Heart right ventricle (tissue), 16 donors: ENCODE measurements at regions not wholly inside any gene's neighbourhood (a gene's known extent, or its start where the extent isn't known, plus 50 kb on each side); places are given as distances from the start of the nearest gene placed in this dataset.

ENCODE experiments used
- ATAC-seq, 8 donors: fragments of 200-7000 bp; cut with Tn5 transposase; one replicate each; pipeline ENCODE4 v1.9.1; 2020; ENCODE audit warnings: mild to moderate bottlenecking in 8 of 8, moderate library complexity in 8 of 8, moderate number of reproducible peaks in 1 of 8
- DNase-seq, 2 donors: peaks; one replicate each; pipeline ENCODE4 v3.0.0-alpha.2; 2020
- H3K27ac ChIP-seq, 10 donors: fragments of 200-600 bp; sonication (generic) in 2 of 10; one replicate each; pipeline versions ENCODE4 v1.5.0 to v1.8.0; 2020 to 2022; ENCODE audit warnings: mild to moderate bottlenecking in 3 of 10
- H3K27me3 ChIP-seq, 7 donors: fragments of 200-600 bp; one replicate each; pipeline ENCODE4 v1.8.0; 2021 to 2022; ENCODE audit warnings: mild to moderate bottlenecking in 2 of 7
- H3K36me3 ChIP-seq, 9 donors: fragments of 200-600 bp; sonication (generic) in 1 of 9; one replicate each; pipeline versions ENCODE4 v1.5.0 to v1.8.0; 2020 to 2022; ENCODE audit warnings: mild to moderate bottlenecking in 2 of 9
- H3K4me1 ChIP-seq, 9 donors: fragments of 200-600 bp; sonication (generic) in 1 of 9; one replicate each; pipeline versions ENCODE4 v1.5.0 to v1.8.0; 2020 to 2022; ENCODE audit warnings: mild to moderate bottlenecking in 4 of 9
- H3K4me3 ChIP-seq, 10 donors: fragments of 200-600 bp; sonication (generic) in 2 of 10; one replicate each; pipeline versions ENCODE4 v1.5.0 to v1.8.0; 2020 to 2022; ENCODE audit warnings: mild to moderate bottlenecking in 7 of 10, moderate library complexity in 2 of 10
- H3K9me3 ChIP-seq, 11 donors: fragments of 200-600 bp in 10 of 11; sonication (generic) in 2 of 11; one replicate each; pipeline versions ENCODE4 v1.5.0 to v1.8.0; 2013 to 2022; ENCODE audit warnings: mild to moderate bottlenecking in 2 of 11, control low read depth in 1 of 11, moderate library complexity in 1 of 11
- CTCF ChIP-seq, 9 donors: fragments of 200-600 bp; sonication (generic) in 2 of 9; IDR thresholded peaks; one replicate each; pipeline versions ENCODE4 v1.5.0 to v1.8.0; 2021 to 2022; ENCODE audit warnings: antibody characterized with exemption in 9 of 9, mild to moderate bottlenecking in 5 of 9, moderate library complexity in 1 of 9
- WGBS, 2 donors: extraction: QIAGEN DNeasy Blood & Tissue Kit; methylation state at CpG; one replicate each; pipeline ENCODE4 v1.1.7; 2013; ENCODE audit warnings: inconsistent platforms in 1 of 2; 5-methylcytosine and 5-hydroxymethylcytosine counted together
- intact Hi-C, 10 donors: fragments of 100-400 bp; cut with DNase I; formaldehyde crosslinking; loops; one replicate each; pipeline versions ENCODE4 v1.11.1 to v1.14.2; 2022
- donor health status: Arrhythmogenic right ventricular cardiomyopathy.
- donor health status: ischemic (EF 13 %, LVEDD 7.1; RV severe dilation, severe dysfunction).
- donor health status: healthy with polysubstance abuse.
- donor health status: DM: no; HTN: yes; CAD: no.
- donor health status: DM: no; HTN: no; CAD: no.
- donor health status: ischemic (EF 25% LVEDD 6.9; RV normal size, moderate dysfunction).
- donor health status: ischemic (EF 25% LVEDD 5.7; RV mildly dilated, moderate dysfunction).
- donor health status: healthy.
- donor health status: DM: yes; HTN: yes; CAD: no.
- donor health status: Ischemic cardiomyopathy.
- donor health status: ischemic (EF 35%, LVEDD 5.7; RV mildly dilated, moderate dysfunction).
- donor health status: nonischemic (EF 11% LVEDD 7.7; RV severe dilation, severe dysfunction).
- donor health status: DM: yes; HTN: yes; CAD: no.
- donor health status: PGD.
- donor health status: ischemic (EF 29% LVEDD 5.4; RV normal size, mild dysfunction).
- donor health status: nonischemic (EF 23%, LVEDD 6.1; RV moderate dilation, normal function).

- Histone ChIP-seq H3K27me3 (peaks cover 0 to 7% (median 0%) of the 10 kb centered on the region in 7 donors), H3K36me3 (no peaks in the 10 kb centered on the region), H3K27ac (peak overlapping the region in 7 of 10 donors; percentile 53 to 81 (median 66)), H3K4me1 (peaks cover 0 to 47% (median 17%) of the 10 kb centered on the region in 9 donors), H3K4me3 (no peak overlapping the region), H3K9me3 (no peaks in the 10 kb centered on the region)
- WGBS, 2 donors: 44 to 51% methylated on average over 10 of the region's 10 CpGs
- no peak for TF ChIP-seq CTCF (IDR thresholded peaks at IDR 0.05)
- no peak for DNase-seq
- intact Hi-C loops: no loop called here
- ATAC-seq: peak in 6 of 8 donors; percentile 2 to 22 (median 12)
Measured at GRCh38 chr1:181179279-181179986, 90.9 kb downstream of the IER5 start.

GRCh38 chr1:181179987-181180365 lies 91.5 kb downstream of the IER5 start:
- H3K4me3 ChIP-seq: no peak overlapping the region

GRCh38 chr1:181180407-181181031 lies 92.0 kb downstream of the IER5 start:
- ATAC-seq: peak in 5 of 8 donors; percentile 7 to 32 (median 16)
- H3K27ac ChIP-seq: peak overlapping the region in 6 of 10 donors; percentile 4 to 81 (median 66)
- no peaks in the 10 kb centered on the region for H3K9me3 ChIP-seq
- no peak for TF ChIP-seq CTCF (IDR thresholded peaks at IDR 0.05)
- H3K36me3 ChIP-seq: no peaks in the 10 kb centered on the region
- H3K4me3 ChIP-seq: no peak overlapping the region
- DNase-seq: no peak
- peaks cover 0 to 7% (median 0%) of the 10 kb centered on the region in 7 donors for H3K27me3 ChIP-seq
- intact Hi-C loops: loop anchor here in 1 of 10 donors (10.0 kb wide), 1 partner anchor 144 kb away; no protein-coding TSS in a partner anchor
- H3K4me1 ChIP-seq: peaks cover 0 to 47% (median 17%) of the 10 kb centered on the region in 9 donors
- WGBS, 2 donors: 56 to 59% methylated on average over 11 of the region's 11 CpGs

More at GRCh38 chr1:181179987-181180365, 91.5 kb downstream of the IER5 start:
- no peak for TF ChIP-seq CTCF (IDR thresholded peaks at IDR 0.05)
- intact Hi-C loops: loop anchor here in 1 of 10 donors (10.0 kb wide), 1 partner anchor 145 kb away; no protein-coding TSS in a partner anchor
- Histone ChIP-seq H3K9me3 (no peaks in the 10 kb centered on the region), H3K27ac (peak overlapping the region in 7 of 10 donors; percentile 53 to 81 (median 66)), H3K4me1 (peaks cover 0 to 47% (median 17%) of the 10 kb centered on the region in 9 donors), H3K27me3 (peaks cover 0 to 7% (median 0%) of the 10 kb centered on the region in 7 donors), H3K36me3 (no peaks in the 10 kb centered on the region)
- WGBS, 2 donors: 3 to 15% methylated on average over 6 of the region's 6 CpGs
- DNase-seq (peak; percentile 58 to 81), ATAC-seq (peak; percentile 75 to 91 (median 88))

GRCh38 chr1:181181792-181182585 lies 93.5 kb downstream of the IER5 start:
- ATAC-seq (peak in 1 of 8 donors; percentile 32), DNase-seq (no peak)
- no peak overlapping the region for H3K4me3 ChIP-seq
- WGBS, 2 donors: 79 to 84% methylated on average over 11 of the region's 11 CpGs
- no peaks in the 10 kb centered on the region for H3K9me3 ChIP-seq
- no peak overlapping the region for H3K27ac ChIP-seq
- intact Hi-C loops: loop anchor here in 1 of 10 donors (10.0 kb wide), 1 partner anchor 143 kb away; no protein-coding TSS in a partner anchor
- peaks cover 0 to 47% (median 17%) of the 10 kb centered on the region in 9 donors for H3K4me1 ChIP-seq
- peaks cover 0 to 9% (median 0%) of the 10 kb centered on the region in 7 donors for H3K27me3 ChIP-seq
- TF ChIP-seq CTCF (IDR thresholded peaks at IDR 0.05): no peak
- no peaks in the 10 kb centered on the region for H3K36me3 ChIP-seq
